GM19025 (cell line): ENCODE measurements at regions not wholly inside any gene's neighbourhood (a gene's known extent, or its start where the extent isn't known, plus 50 kb on each side); places are given as distances from the start of the nearest gene placed in this dataset.
A peak's percentile ranks its signal among the peaks of the same experiment; 100 is the strongest.
"Not testable (repeated sequence)": the region's sequence is repeated elsewhere in the genome, so short reads cannot be mapped to it uniquely, and the experiment has no call there.

Experiments
- ATAC-seq: cut with Tn5 transposase; IDR thresholded peaks from one replicate; pipeline ENCODE4 v1.9.1; 2021; ENCODE audit warnings: mild to moderate bottlenecking, low read depth, moderate library complexity; ENCODE audit not compliant: unreplicated experiment

DNA sequence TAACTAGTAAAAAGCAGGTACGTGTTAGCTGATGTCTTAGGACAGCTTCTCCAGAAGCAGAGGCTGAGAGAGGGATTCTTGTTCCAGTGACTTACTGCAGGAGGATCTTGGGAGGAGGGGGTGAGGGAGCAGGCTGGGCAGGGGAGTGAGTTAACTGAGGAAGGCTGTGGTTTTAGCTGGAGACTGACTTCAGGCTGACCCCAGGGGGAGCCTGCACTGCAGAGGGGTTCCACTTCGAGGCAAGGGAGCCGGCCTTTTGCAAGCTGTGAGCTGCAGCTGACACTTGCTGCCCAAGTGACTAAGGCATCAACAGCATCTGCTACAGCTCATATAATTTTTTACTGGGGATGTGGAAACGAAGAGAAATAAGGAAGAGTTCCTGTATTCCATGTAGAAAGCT is 50.4 kb upstream of the SOD1 start:
- no peak for ATAC-seq

- no peak for ATAC-seq
These were observed 51.7 kb upstream of the SOD1 start for GRCh38 chr21:31607791-31608190.

GRCh38 chr21:31606081-31606874 is 53.2 kb upstream of the SOD1 start:
- ATAC-seq, result no peak

- no peak for ATAC-seq
These were observed 54.8 kb upstream of the SOD1 start for GRCh38 chr21:31604591-31605190.

DNA sequence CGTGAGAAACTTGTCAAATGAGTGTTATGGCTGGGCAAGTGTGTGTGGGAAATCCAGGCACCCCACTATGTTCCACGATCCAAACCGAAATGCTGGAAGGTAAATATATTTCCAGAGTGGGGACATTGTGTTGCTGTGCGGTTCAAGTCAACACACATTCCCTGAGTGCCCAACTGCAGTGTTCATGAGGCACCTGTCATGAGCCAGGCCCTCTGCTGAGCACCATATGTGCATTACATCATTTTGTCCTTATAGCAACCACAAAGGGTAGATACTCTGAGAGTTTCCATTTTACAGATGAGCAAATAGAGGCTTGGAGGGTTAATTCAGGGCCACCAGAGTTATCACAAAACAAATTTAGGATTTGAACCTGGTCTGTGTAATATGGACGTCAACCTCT is 59.9 kb upstream of the SOD1 start:
- ATAC-seq, result no peak

GRCh38 chr21:31599013-31599412 is 60.5 kb upstream of the SOD1 start:
- ATAC-seq, result no peak

DNA sequence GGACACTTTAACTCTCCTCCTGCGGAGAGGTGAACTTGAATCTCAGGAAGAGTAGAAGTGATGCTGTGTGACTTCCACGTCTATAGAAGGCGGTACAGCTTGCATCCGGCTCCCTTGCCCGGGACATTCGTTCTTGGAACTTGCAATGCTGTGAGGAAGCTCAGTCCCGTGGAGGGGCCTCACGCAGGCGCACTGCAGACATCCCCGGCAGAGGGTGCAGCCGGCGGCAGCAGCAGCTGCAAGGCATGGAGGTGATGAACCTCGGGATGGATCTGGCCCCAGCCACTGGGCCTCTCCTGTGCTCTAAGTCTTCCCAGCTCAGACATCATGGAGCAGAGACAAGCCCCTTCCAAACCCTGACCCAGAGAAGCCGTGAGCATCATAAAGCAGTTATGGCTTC is 61.8 kb upstream of the SOD1 start:
- ATAC-seq, result no peak

- no peak for ATAC-seq
These were observed 63.4 kb upstream of the SOD1 start for GRCh38 chr21:31596055-31596454.

GRCh38 chr21:31594726-31595125 is 64.8 kb upstream of the SOD1 start:
- ATAC-seq, result no peak

DNA sequence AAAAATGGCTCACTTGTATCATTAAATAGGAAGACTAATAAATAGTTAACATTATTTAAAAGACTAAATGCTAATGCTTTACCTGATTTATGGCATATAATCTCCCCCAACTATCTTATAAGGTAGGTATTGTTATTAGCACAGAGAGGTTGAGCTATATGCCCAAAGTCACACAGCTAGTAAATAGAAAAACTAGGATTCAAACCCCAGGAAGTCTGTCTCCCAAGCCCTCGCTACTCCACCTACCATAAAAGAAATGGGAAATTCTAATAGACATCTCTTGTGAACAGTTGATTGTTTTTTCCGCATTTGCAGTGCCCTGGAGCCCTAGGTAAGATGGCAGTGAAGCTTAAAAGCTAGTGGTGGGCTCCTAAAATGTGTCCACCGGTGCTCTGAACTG is 65.2 kb upstream of the SOD1 start:
- ATAC-seq, result no peak

DNA sequence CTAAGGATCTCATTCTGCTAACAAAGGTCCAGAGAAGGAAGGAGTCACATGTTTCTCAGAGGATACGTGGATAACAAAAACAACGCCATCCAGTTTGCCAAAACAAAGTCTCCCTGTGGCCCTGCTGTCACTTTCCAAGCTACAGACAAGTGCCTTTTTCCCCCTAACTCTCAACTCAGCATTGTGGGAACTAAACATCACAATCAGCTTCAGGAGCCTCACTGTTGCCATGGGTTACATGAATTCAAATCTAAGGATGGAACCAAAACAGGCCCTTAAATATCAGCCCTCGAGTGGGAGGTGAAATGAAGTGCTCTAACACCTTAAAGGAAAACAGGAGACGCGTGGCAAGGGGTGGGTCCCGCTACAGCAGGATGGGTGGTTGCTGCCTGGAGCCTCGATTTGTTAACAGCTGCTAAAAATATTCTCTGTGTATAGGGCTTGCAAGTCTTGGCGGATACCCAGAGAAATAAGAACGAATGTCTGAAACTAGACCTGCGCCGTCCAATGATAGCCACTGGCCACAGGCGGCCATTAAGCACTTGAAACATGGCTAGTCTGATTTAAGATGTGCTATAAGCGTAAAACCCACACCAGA is 66.4 kb upstream of the SOD1 start:
- no peak for ATAC-seq

DNA sequence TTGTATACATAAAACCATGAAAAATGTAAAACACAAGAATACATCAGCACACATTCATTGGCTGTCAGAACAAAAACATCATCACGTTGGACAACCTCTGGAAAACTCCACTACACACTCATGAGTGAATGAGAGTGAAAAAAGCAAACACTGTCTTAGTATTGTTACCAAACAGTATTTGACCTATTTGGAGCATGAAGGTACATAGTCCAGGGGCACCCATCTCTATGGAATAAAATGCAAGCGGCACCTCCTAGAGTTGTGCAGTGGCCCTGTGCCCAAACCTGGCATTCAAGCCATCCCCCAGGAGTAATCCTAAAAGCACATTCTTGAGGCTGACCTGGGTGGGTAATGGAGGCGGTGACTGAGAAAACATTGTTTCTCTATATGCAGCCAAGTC is 67.0 kb upstream of the SOD1 start:
- ATAC-seq, result no peak

DNA sequence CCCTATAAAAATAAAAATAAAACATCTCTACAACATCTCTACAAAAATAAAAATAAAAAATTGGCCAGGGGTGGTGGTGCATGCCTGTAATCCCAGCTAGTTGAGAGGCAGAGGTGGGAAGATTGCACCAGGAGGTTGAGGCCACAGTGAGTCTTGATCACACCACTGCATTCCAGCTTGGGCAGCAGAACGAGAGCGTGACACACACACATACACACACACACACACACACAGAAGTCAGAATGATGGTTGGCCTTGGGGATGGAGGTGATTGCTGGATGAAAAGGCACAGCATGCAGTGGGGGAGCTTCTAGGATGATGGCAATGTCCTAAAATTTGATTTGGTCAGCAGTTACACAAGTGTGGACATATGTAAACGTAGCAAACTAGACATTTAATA is 69.7 kb upstream of the SOD1 start:
- ATAC-seq, result no peak

- ATAC-seq, result no peak
These were observed 73.4 kb upstream of the SOD1 start for GRCh38 chr21:31586118-31586517.

- not testable (repeated sequence) for ATAC-seq
These were observed 75.6 kb upstream of the SOD1 start for GRCh38 chr21:31583937-31584336.

GRCh38 chr21:31583498-31583897 is 76.0 kb upstream of the SOD1 start:
- ATAC-seq, result no peak

DNA sequence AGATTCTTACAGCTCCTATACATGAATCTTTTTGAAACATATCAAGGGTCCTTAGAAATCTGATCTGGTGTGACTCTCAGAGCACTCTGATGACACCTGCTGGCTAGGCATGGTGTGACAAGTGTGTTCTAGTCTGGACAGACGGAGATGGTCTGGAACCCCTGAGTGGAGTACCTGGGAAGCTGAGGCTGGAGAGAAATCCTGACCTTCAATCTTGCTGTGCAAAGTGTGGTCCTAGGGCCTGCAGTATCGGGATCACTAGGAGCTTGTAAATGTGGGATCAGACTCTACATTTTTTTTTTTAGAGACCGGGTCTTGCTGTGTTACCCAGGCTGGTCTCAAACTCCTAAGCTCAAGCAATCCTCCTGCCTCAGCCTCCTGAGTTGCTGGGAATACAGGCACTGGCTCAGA is 78.6 kb upstream of the SOD1 start:
- ATAC-seq, result peak; percentile 55

- ATAC-seq, result no peak
These were observed 82.2 kb upstream of the SOD1 start for GRCh38 chr21:31577271-31577670.

DNA sequence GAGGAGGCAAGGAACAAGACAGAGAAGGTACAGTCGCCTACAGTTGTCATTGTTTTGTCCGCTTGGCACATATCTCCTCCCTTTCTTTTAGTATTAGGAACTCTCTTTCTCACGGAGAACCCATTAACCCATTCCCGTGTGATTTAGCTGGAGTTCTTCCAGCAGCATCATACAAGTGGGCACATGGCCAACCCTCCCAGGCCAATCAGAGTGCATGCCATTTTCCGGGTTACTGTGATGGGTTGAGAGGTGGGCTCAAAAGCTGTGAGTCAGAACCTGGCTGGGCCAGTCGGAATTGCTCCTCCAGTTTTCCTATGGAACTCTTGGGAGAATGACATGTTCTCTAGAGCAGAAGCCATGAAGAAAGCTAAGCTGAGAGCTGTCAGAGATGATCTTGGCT is 83.1 kb upstream of the SOD1 start:
- ATAC-seq, result no peak

- no peak for ATAC-seq
These were observed 86.3 kb upstream of the SOD1 start for GRCh38 chr21:31573217-31573616.

- ATAC-seq, result no peak
These were observed 87.6 kb upstream of the SOD1 start for GRCh38 chr21:31571879-31572278.
